Hepatocyte (in vitro differentiated cells): ENCODE measurements at regions not wholly inside any gene's neighbourhood (a gene's known extent, or its start where the extent isn't known, plus 50 kb on each side); places are given as distances from the start of the nearest gene placed in this dataset.

Experiments
- CTCF ChIP-seq: fragments of 200-600 bp; sonication (generic); IDR thresholded peaks from 2 replicates; pipeline ENCODE4 v1.5.1; 2016; ENCODE audit warnings: antibody characterized with exemption, mild to moderate bottlenecking; ENCODE audit not compliant: poor library complexity
- EZH2 ChIP-seq: fragments of 200-600 bp; sonication (generic); IDR thresholded peaks from 2 replicates; pipeline ENCODE4 v1.6.1; 2016; ENCODE audit warnings: antibody characterized with exemption, mild to moderate bottlenecking, borderline replicate concordance
- EZH2phosphoT487 ChIP-seq: fragments of 200-600 bp; sonication (generic); IDR thresholded peaks from one replicate; pipeline ENCODE4 v1.6.1; 2018; ENCODE audit warnings: antibody characterized with exemption, mild to moderate bottlenecking, low read depth, moderate library complexity; ENCODE audit not compliant: unreplicated experiment, severe bottlenecking

GRCh38 chr4:138086611-138087041, 155.5 kb downstream of the SLC7A11 start:
- TF ChIP-seq CTCF: no peak
- TF ChIP-seq EZH2phosphoT487: no peak
- TF ChIP-seq EZH2: no peak
